ENCODE measurements at regions not wholly inside any gene's neighbourhood (a gene's known extent, or its start where the extent isn't known, plus 50 kb on each side); places are given as distances from the start of the nearest gene placed in this dataset.

DNA sequence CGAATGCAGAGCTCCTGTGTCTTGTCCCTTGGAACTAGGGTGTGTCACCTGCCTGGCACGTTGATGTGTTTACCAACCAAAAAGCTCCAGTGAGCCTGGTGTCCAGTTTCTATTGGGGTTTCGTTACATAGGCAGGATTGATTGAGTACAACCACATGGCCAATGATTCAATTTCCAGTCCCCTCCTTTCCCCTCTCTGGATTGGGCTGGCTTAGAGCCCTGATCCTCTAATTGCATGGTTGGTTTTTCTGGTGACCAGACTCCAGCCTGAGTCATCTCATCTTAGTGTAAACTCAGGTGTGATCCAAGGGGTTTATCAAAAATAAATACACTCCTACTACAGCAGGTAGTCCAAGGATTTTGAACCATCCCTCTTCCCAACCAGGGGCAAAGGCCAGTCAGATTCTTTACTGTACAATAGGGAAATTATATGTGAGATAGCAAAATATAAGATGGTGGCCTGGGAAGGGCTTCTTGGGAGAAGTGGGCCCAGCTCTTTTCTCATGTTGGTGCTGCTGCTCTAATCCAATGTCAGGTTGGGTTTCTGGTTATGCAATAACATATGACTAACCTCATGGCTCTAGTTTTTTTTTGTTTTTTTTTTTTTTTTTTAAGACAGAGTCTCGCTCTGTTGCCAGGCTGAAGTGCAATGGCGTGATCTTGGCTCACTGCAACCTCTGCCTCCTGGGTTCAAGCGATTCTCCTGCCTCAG lies 64.7 kb upstream of the MGAT5 start:
- H3K4me3 ChIP-seq (ENCODE audit: low read length), result no peak overlapping the region
- TF ChIP-seq ZNF274 (IDR thresholded peaks at IDR 0.05; ENCODE audit: low read depth, low read length), result no peak

DNA sequence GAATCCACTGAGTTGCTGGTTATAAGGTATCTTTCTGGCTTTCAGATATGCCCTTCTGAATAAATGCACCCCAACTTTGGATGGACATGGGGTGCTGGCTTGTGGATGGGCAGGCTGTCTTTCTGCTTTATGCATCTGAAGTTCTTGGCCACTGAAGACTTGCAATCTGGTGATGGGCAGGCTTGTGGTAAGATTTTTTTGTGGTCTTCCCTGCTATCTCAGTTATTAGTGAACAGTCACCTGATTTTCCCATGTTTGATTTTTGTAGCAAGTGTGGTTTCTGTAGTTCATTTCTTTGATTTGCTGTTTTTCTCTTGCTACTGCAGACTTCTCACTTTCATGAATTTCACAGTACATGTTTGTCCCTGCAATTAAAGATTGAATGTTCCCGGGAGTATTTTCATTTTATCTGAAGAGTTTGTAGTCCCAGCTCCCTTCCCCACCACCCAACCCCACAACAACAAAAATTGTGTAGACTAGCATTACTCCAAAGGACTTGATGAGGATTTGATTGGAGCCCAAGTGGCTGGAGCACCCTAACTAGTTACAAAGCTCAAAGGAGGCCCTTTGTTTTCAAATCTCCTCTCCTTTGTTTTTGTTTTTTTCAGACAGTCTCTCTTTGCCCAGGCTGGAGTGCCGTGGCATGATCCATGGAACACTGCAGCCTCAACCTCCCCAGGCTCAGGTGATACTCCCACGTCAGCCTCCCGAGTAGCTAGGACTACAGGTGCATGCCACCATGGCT lies 63.6 kb upstream of the MGAT5 start:
- H3K4me3 ChIP-seq (ENCODE audit: low read length), result no peak overlapping the region
- no peak for TF ChIP-seq ZNF274 (IDR thresholded peaks at IDR 0.05; ENCODE audit: low read depth, low read length)

DNA sequence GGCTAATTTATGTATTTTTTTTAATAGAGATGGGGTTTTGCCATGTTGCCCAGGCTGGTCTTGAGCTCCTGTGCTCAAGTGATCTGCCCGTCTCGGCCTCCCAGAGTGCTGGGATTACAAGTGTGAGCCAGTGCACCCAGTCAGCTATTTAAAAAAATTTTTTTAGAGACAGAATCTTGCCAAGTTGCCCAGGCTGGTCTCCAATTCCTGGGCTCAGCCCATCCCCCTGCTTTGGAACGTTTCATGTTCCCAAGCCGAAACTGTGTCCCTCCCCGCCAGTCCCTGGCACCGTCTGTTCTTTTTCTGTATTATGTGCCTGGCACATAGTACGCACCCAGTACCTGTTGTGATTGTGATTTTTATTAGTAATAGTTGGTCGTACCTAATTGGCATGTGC lies 63.1 kb upstream of the MGAT5 start:
- no peak for TF ChIP-seq ZNF274 (IDR thresholded peaks at IDR 0.05; ENCODE audit: low read depth, low read length)
- H3K4me3 ChIP-seq (ENCODE audit: low read length), result no peak overlapping the region

DNA sequence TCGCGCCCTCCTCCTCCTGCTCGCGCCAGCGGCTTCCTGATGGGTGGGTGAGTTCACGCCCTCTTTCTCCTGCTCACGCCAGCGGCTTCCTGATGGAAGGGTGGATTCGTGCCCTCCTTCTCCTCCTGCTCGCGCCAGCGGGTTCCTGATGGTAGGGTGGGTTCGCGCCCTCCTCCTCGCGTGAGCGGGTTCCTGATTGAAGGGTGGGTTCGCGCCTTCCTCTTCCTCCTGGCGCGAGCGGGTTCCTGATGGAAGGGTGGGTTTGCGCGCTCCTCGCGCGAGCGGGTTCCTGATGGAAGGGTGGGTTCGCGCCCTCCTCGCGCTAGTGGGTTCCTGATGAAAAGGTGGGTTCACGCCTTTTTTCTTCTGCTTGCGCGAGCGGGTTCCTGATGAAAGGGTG lies 62.0 kb upstream of the MGAT5 start:
- H3K4me3 ChIP-seq (ENCODE audit: low read length), result no peak overlapping the region
- TF ChIP-seq ZNF274 (IDR thresholded peaks at IDR 0.05; ENCODE audit: low read depth, low read length), result no peak

DNA sequence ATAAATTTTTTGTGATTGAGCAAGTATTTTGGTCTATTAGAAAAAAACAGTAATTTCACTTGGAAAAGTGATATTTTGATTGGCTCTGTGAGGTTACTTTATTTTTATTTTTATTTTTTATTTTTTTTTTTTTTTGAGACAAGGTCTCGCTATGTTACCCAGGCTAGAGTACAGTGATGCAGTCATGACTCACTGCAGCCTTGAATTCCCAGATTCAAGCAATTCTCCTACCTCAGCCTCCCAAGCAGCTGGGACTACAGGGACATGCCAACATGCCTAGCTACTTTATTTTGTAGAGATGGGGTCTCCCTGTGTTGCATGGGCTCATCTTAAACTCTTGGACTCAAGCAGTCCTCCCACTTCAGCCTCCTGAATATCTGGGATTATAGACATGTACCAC lies 60.9 kb upstream of the MGAT5 start:
- TF ChIP-seq ZNF274 (IDR thresholded peaks at IDR 0.05; ENCODE audit: low read depth, low read length), result no peak
- no peak overlapping the region for H3K4me3 ChIP-seq (ENCODE audit: low read length)

DNA sequence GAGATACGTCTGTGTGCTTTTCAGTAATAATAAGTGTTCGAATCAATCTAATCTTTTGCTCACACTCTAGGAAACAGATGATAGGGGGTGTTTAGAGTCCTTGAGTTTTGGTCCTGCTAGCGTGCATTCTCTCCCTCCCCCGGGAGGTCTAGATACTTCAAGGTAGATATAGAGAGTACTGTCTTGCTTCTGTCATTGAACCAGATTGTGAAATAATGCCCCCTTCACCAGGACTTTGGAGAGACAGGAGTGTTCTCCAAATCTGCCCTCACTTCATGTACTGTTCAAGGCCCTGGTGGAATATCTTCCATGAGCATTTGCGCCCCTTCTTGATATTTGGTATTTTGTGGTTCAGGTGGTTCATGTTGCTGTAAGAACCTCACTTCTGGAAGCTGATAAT lies 59.4 kb upstream of the MGAT5 start:
- TF ChIP-seq ZNF274 (IDR thresholded peaks at IDR 0.05; ENCODE audit: low read depth, low read length), result no peak
- H3K4me3 ChIP-seq (ENCODE audit: low read length), result no peak overlapping the region

DNA sequence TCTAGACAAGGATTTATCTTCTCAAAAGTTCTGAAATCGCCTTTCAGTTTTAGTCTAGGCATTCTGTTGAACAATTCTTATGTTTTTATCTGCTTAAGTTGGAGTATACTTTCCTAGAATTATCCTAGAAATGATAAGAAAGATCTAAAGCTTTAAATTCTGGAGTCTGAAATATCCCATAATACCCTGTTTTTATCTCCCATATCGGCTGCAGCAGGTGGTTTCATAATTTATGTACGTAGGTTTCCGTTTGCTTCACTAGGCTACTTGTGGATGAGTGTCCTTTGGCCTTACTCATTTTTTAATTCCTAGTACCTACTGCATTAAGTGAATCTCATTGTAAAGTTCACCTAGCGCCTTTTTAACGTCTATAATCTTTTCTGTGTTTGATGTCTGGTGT lies 58.5 kb upstream of the MGAT5 start:
- H3K4me3 ChIP-seq (ENCODE audit: low read length), result no peak overlapping the region
- no peak for TF ChIP-seq ZNF274 (IDR thresholded peaks at IDR 0.05; ENCODE audit: low read depth, low read length)

DNA sequence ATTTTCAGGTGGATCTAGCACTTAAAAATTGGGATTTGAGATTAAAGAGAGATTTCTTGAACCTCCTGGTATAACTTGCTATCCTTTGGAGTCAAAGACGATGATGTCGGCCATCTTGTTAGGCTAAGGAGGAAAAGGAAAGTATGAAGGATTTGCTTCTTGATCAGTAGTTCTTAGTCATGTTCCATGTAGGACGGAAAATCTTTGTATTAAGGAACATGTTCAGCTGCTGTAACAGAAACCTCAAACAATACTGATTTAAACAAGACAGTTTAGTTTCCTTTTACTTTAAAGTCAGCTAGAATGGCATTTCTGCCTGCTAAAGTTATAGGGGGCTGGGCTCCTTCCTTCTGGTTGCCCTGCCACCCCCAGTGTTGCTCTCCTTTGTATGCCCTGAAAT lies 56.4 kb upstream of the MGAT5 start:
- TF ChIP-seq ZNF274 (IDR thresholded peaks at IDR 0.05; ENCODE audit: low read depth, low read length), result no peak
- no peak overlapping the region for H3K4me3 ChIP-seq (ENCODE audit: low read length)

DNA sequence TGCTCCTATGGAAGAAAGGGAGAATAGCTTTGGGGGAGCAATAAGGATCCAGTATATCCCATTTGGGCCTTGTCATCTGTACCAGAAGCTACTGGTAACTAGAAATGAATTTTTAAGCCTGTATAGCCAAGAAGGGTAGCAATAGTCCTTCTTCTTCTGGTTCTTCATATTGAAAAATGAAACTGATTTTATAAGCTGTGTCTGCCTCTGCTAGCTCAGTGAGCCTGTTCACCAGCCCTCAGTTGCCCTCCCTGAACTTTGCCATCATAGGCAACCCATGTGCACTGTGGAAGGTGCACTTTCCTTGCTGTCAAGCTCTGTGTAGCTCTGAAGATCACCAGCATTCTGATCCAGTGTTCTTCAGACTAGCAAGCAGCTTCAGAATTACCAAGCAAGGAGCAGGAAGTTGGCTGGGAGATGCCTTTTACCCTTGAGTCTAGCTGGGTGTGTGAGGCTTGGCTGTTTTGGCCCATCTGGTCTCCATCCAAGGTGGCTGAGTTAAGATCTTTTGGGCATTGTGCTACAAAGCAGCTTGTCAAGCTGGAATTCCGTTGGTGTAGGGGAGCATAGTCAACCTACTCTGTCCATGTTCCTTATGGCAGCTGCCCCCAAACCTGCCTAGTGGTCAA lies 55.8 kb upstream of the MGAT5 start:
- no peak for TF ChIP-seq ZNF274 (IDR thresholded peaks at IDR 0.05; ENCODE audit: low read depth, low read length)
- no peak overlapping the region for H3K4me3 ChIP-seq (ENCODE audit: low read length)

DNA sequence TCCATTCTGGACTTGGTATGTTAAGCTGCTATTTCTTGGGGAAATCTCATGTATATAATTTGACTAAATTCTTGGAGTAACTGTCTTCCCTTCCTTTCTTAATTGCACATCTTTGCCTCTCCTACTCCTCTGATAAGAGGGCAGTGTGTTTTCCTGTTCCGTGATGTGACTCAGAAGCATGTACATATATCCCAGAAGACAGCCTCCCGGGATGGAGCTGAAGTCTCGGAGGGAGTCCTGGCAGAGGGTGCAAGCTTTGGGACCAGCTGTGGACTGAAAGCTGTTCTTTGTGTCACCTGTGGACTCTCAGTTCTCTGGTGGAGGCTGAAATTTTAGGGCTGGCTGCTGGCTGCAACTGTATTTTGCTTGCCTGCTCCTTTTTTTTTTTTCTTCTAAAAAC lies 54.7 kb upstream of the MGAT5 start:
- no peak for TF ChIP-seq ZNF274 (IDR thresholded peaks at IDR 0.05; ENCODE audit: low read depth, low read length)

DNA sequence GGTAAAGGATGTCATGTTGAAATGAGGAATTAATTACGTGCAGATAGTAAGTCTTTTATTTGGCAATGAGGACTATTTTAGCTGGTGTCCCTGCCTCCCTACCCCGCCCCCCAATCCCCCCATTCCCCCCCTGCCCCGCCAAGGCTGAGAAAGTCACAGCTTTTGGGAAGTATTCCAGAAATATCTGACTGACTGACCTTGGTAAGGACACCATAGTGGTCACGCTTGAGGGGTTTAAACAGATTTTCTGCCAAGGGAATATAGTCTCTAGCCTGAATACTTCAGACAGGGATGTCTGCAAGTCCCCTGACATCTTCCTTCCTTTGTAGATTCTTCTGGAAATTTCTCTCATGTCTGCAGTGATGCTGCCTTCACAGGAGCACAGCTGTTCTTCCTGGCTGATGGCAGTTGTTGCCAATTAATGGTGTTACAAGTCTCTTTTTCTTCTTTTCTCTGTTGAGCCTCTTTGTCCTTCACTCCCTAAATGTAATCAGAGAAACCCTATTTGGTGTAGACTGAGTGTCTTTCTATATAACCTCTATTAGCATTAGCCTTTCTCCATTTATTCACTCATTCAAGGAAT lies 53.7 kb upstream of the MGAT5 start:
- TF ChIP-seq ZNF274 (IDR thresholded peaks at IDR 0.05; ENCODE audit: low read depth, low read length), result no peak
- no peak overlapping the region for H3K4me3 ChIP-seq (ENCODE audit: low read length)

More for the DNA sequence above, 54.7 kb upstream of the MGAT5 start:
- no peak overlapping the region for H3K4me3 ChIP-seq (ENCODE audit: low read length)

DNA sequence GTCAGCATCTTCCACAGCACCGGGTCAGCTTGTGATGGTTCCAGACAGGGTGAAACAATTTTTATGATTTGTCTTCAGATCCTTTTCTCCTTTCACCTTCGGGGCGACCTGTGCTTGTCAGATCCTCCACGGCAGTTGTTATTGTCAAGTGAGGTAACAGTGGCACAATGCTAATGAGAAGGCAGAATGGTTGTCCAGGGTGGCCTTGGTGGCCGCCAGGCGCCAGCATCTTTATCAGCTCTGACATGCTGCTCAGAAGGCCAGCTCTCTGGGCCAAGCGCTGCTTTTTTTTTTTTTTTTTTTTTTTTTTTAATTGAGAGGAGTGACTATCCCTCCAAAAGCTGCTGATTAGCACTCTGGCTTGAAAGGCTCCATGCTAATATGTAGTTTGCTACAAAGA lies 52.3 kb upstream of the MGAT5 start:
- no peak overlapping the region for H3K4me3 ChIP-seq (ENCODE audit: low read length)
- no peak for TF ChIP-seq ZNF274 (IDR thresholded peaks at IDR 0.05; ENCODE audit: low read depth, low read length)

DNA sequence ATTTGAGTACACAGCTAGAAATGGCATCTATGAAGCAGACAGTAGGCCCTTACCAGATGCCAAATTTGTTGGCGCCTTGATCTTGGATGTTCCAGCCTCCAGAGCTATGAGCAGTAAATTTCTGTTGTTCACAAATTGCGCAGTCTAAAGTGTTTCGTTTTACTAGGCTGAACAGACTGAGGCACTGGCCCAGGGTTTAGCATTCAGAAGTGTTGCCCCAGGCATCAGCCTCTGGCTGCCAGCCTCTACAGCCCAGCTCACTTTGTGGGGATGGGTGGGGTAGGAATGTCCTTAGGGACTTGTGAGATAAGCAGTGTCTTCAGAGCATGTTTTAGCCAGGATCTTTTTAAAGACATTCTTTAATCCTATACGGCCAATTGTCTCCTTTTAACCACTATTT lies 51.5 kb upstream of the MGAT5 start:
- H3K4me3 ChIP-seq (ENCODE audit: low read length), result no peak overlapping the region
- TF ChIP-seq ZNF274 (IDR thresholded peaks at IDR 0.05; ENCODE audit: low read depth, low read length), result no peak

DNA sequence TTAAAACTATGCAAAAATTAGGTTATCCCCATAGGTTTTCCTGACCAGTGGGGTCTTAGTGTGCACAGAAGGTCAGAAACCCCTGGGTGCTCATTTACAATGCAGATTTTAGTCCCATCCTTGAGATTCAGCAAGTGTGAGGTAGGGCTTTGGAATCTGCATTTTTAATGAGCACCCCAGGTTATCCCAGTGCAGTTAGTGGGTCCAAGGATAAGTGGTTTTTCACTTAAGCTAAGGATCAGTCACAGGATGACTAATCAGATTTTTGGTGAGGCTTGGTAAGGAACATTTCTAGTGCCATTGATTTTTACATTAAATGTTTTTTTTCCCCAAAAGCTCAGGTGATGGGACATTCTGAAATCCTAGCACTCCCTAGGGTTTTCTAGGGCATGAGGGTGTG lies 50.7 kb upstream of the MGAT5 start:
- TF ChIP-seq ZNF274 (IDR thresholded peaks at IDR 0.05; ENCODE audit: low read depth, low read length), result no peak
- H3K4me3 ChIP-seq (ENCODE audit: low read length), result no peak overlapping the region

Measured in GM08714 (cell line).